ENCODE measurements at regions not wholly inside any gene's neighbourhood (a gene's known extent, or its start where the extent isn't known, plus 50 kb on each side); places are given as distances from the start of the nearest gene placed in this dataset.

- DNase-seq (ENCODE audit: low read depth, low spot score) (no peak), FAIRE-seq (no peak)
- dilution Hi-C loops (cut with MboI; ENCODE audit: extremely low pct_ligation_motif_present, low sequenced_read_pairs) (no loop called here), intact Hi-C loops (cut with micrococcal nuclease) (no loop called here)
- H4K20me1 ChIP-seq (replicated peaks; ENCODE audit: control insufficient read depth, extremely low read depth, insufficient read depth, low read length) = no peaks in the 10 kb centered on the region
- H3K9me3 ChIP-seq (replicated peaks; ENCODE audit: control insufficient read depth, insufficient read depth, low read length) = no peaks in the 10 kb centered on the region
- no TSS peak for BruUV-seq (replicated peaks)
- H2AFZ ChIP-seq (ENCODE audit: low read depth, low read length) = no peak overlapping the region
- no peak overlapping the region for H3K4me3 ChIP-seq (replicated peaks in 1 of 3; ENCODE audit: insufficient read depth in 1 of 3, low read depth in 1 of 3, low read length in 3 of 3)
- H3K36me3 ChIP-seq (ENCODE audit: control insufficient read depth in 2 of 2, extremely low read depth in 1 of 2, insufficient read depth in 2 of 2, low read length in 2 of 2) = no peaks in the 10 kb centered on the region
- H3K9ac ChIP-seq (replicated peaks; ENCODE audit: extremely low read depth, insufficient read depth, low read length) = no peak overlapping the region
- H3K4me1 ChIP-seq (ENCODE audit: control insufficient read depth, extremely low read depth, insufficient read depth, low read length) = peaks cover 9% of the 10 kb centered on the region
- ChIA-PET POLR2A (no interaction called here), CTCF (interaction anchor here (0.6 to 1.4 kb wide), 5 partner anchors 22 to 642 kb away, joined by 3 to 4 read pairs (median 3); no protein-coding TSS in a partner anchor)
- H3K27me3 ChIP-seq (ENCODE audit: control insufficient read depth in 2 of 2, insufficient read depth in 2 of 2, low read length in 2 of 2) = no peaks in the 10 kb centered on the region
- H3K9me1 ChIP-seq (replicated peaks; ENCODE audit: control insufficient read depth, extremely low read depth, insufficient read depth, low read length) = no peaks in the 10 kb centered on the region
- H3K79me2 ChIP-seq (ENCODE audit: control insufficient read depth, insufficient read depth, low read length) = no peaks in the 10 kb centered on the region
- TF ChIP-seq POLR2AphosphoS5 (IDR thresholded peaks at IDR 0.05; ENCODE audit: insufficient read depth, low read depth, low read length) = no peak
- no peak for TF ChIP-seq POLR2A (IDR thresholded peaks at IDR 0.05; ENCODE audit: low read depth, low read length)
- TF ChIP-seq CTCF (IDR thresholded peaks at IDR 0.05; ENCODE audit: extremely low read depth in 1 of 2, insufficient read depth in 1 of 2, low read depth in 1 of 2, low read length in 2 of 2) = no peak
- no peak for TF ChIP-seq EZH2 (IDR thresholded peaks at IDR 0.05; ENCODE audit: borderline replicate concordance, low read depth, low read length, severe bottlenecking)
- TF ChIP-seq MYC (IDR thresholded peaks at IDR 0.05; ENCODE audit: low read depth, low read length) = no peak
- no peak for TF ChIP-seq MAX (IDR thresholded peaks at IDR 0.05; ENCODE audit: insufficient read depth, insufficient read length)
- no peak for TF ChIP-seq FOS (IDR thresholded peaks at IDR 0.05; ENCODE audit: borderline replicate concordance, insufficient read depth, low read length)
- no peak for TF ChIP-seq GATA2 (IDR thresholded peaks at IDR 0.05; ENCODE audit: insufficient read depth, insufficient read length, low read depth, low read length)
- TF ChIP-seq JUN (IDR thresholded peaks at IDR 0.05; ENCODE audit: borderline replicate concordance, insufficient read depth, insufficient read length, low read depth) = no peak
- H3K4me2 ChIP-seq (ENCODE audit: insufficient read depth, low read length) = no peak overlapping the region
- H3K27ac ChIP-seq (ENCODE audit: insufficient read depth, low read depth, low read length) = no peak overlapping the region
Observed at GRCh38 chr4:112055100-112055499, 90.2 kb upstream of the FAM241A start.

Data from endothelial cell of umbilical vein (primary cell).